ENCODE measurements at regions not wholly inside any gene's neighbourhood (a gene's known extent, or its start where the extent isn't known, plus 50 kb on each side); places are given as distances from the start of the nearest gene placed in this dataset.

GRCh38 chr2:20939931-20940795 lies 103.7 kb downstream of the APOB start:
- Mint-ChIP-seq H3K4me1 (ENCODE audit: unreplicated experiment) (no peaks in the 10 kb centered on the region), H3K4me3 (ENCODE audit: unreplicated experiment) (no peak overlapping the region), H3K27me3 (ENCODE audit: unreplicated experiment) (peaks cover 7% of the 10 kb centered on the region), H3K36me3 (ENCODE audit: low read depth, unreplicated experiment) (no peaks in the 10 kb centered on the region), H3K9me3 (ENCODE audit: unreplicated experiment) (no peaks in the 10 kb centered on the region), H3K27ac (ENCODE audit: unreplicated experiment) (no peak overlapping the region)
- TF ChIP-seq CTCF (IDR thresholded peaks at IDR 0.05; ENCODE audit: unreplicated experiment): no peak
- no peak for DNase-seq (ENCODE audit: low spot score)

- no peaks in the 10 kb centered on the region for H3K4me1 Mint-ChIP-seq (ENCODE audit: unreplicated experiment)
- H3K9me3 Mint-ChIP-seq (ENCODE audit: unreplicated experiment): no peaks in the 10 kb centered on the region
- no peak overlapping the region for H3K4me3 Mint-ChIP-seq (ENCODE audit: unreplicated experiment)
- DNase-seq (ENCODE audit: low spot score): no peak
- TF ChIP-seq CTCF (IDR thresholded peaks at IDR 0.05; ENCODE audit: unreplicated experiment): no peak
- H3K27ac Mint-ChIP-seq (ENCODE audit: unreplicated experiment): no peak overlapping the region
- no peaks in the 10 kb centered on the region for H3K36me3 Mint-ChIP-seq (ENCODE audit: low read depth, unreplicated experiment)
- peaks cover 7% of the 10 kb centered on the region for H3K27me3 Mint-ChIP-seq (ENCODE audit: unreplicated experiment)
These were observed 106.5 kb downstream of the APOB start for GRCh38 chr2:20937353-20937752.

- DNase-seq (ENCODE audit: low spot score): no peak
- no peak overlapping the region for H3K4me3 Mint-ChIP-seq (ENCODE audit: unreplicated experiment)
- no peaks in the 10 kb centered on the region for H3K9me3 Mint-ChIP-seq (ENCODE audit: unreplicated experiment)
- H3K27ac Mint-ChIP-seq (ENCODE audit: unreplicated experiment): no peak overlapping the region
- no peaks in the 10 kb centered on the region for H3K36me3 Mint-ChIP-seq (ENCODE audit: low read depth, unreplicated experiment)
- TF ChIP-seq CTCF (IDR thresholded peaks at IDR 0.05; ENCODE audit: unreplicated experiment): no peak
- H3K27me3 Mint-ChIP-seq (ENCODE audit: unreplicated experiment): no peaks in the 10 kb centered on the region
- no peaks in the 10 kb centered on the region for H3K4me1 Mint-ChIP-seq (ENCODE audit: unreplicated experiment)
These were observed 108.6 kb downstream of the APOB start for GRCh38 chr2:20935168-20935775.

GRCh38 chr2:20934236-20934635 lies 109.6 kb downstream of the APOB start:
- TF ChIP-seq CTCF (IDR thresholded peaks at IDR 0.05; ENCODE audit: unreplicated experiment): no peak
- Mint-ChIP-seq H3K9me3 (ENCODE audit: unreplicated experiment) (peaks cover 2% of the 10 kb centered on the region), H3K27ac (ENCODE audit: unreplicated experiment) (no peak overlapping the region), H3K27me3 (ENCODE audit: unreplicated experiment) (no peaks in the 10 kb centered on the region), H3K36me3 (ENCODE audit: low read depth, unreplicated experiment) (no peaks in the 10 kb centered on the region), H3K4me3 (ENCODE audit: unreplicated experiment) (no peak overlapping the region), H3K4me1 (ENCODE audit: unreplicated experiment) (no peaks in the 10 kb centered on the region)
- no peak for DNase-seq (ENCODE audit: low spot score)

GRCh38 chr2:20933714-20934113 lies 110.2 kb downstream of the APOB start:
- Mint-ChIP-seq H3K36me3 (ENCODE audit: low read depth, unreplicated experiment) (no peaks in the 10 kb centered on the region), H3K4me1 (ENCODE audit: unreplicated experiment) (no peaks in the 10 kb centered on the region), H3K9me3 (ENCODE audit: unreplicated experiment) (peaks cover 7% of the 10 kb centered on the region), H3K27me3 (ENCODE audit: unreplicated experiment) (no peaks in the 10 kb centered on the region), H3K27ac (ENCODE audit: unreplicated experiment) (no peak overlapping the region), H3K4me3 (ENCODE audit: unreplicated experiment) (no peak overlapping the region)
- no peak for TF ChIP-seq CTCF (IDR thresholded peaks at IDR 0.05; ENCODE audit: unreplicated experiment)
- no peak for DNase-seq (ENCODE audit: low spot score)

All from endothelial cell (in vitro differentiated cells).